ENCODE measurements at regions not wholly inside any gene's neighbourhood (a gene's known extent, or its start where the extent isn't known, plus 50 kb on each side); places are given as distances from the start of the nearest gene placed in this dataset.

DNA sequence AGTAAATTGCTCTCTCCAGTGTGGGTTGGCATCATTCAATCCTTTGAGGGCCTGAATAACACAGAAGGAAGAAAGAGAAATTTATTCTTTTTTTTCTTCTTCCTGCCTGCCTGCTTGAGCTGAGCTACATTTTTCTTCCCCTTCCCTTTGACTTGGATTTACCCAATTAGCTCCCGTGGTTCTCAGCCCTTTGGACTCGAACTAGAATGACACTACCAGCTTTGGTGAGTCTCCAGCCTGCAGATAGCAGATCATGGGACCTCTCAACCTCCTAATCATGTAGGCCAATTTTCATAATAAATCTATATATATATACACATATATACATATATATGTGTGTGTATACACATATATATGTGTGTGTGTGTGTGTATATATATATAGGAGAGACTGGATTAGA is 128.6 kb downstream of the ISOC1 start:
- Histone ChIP-seq H3K4me3 (ENCODE audit: insufficient read depth, low read depth, low read length) (no peak overlapping the region), H3K79me2 (ENCODE audit: insufficient read depth, low read length) (no peaks in the 10 kb centered on the region), H3K27ac (ENCODE audit: low read depth, low read length) (no peak overlapping the region)

DNA sequence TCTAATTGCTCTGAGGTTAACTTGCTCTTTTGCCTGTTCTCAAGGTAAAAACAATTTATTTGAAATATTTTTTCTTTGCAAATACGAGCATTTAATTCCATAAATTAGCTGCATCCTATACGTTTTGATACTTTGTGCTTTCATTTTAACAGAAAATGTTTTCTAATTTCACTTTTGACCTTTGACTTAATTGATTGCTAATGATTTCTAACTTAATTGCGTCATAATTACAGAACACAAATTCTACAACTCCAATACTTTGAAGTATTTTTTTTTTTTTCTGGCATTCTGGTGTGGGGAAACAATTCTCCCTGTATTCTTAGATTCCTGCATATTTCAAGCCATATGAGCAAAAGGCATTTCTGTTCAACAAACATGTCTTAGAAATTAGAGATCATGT is 134.0 kb downstream of the ISOC1 start:
- H3K4me1 Mint-ChIP-seq (ENCODE audit: low read depth, unreplicated experiment): no peaks in the 10 kb centered on the region
- Histone ChIP-seq H3K4me2 (ENCODE audit: low read length) (no peak overlapping the region), H3K4me1 (ENCODE audit: insufficient read depth, low read length) (no peaks in the 10 kb centered on the region), H3K27me3 (ENCODE audit: insufficient read depth, low read length) (no peaks in the 10 kb centered on the region), H2AFZ (ENCODE audit: low read depth, low read length) (no peak overlapping the region), H4K20me1 (ENCODE audit: insufficient read depth, low read length) (no peaks in the 10 kb centered on the region), H3K4me3 (ENCODE audit: insufficient read depth, low read depth, low read length) (no peak overlapping the region), H3K9me3 (ENCODE audit: insufficient read depth, low read depth, low read length) (no peaks in the 10 kb centered on the region), H3K79me2 (ENCODE audit: insufficient read depth, low read length) (no peaks in the 10 kb centered on the region), H3K27ac (ENCODE audit: low read depth, low read length) (no peak overlapping the region), H3K9ac (ENCODE audit: low read length) (no peak overlapping the region), H3K36me3 (ENCODE audit: insufficient read depth, low read length) (no peaks in the 10 kb centered on the region)
- H3K27me3 Mint-ChIP-seq (ENCODE audit: low read depth, unreplicated experiment): no peaks in the 10 kb centered on the region
- no peak overlapping the region for H3K27ac Mint-ChIP-seq (ENCODE audit: unreplicated experiment)
- TF ChIP-seq, protein P1, sequence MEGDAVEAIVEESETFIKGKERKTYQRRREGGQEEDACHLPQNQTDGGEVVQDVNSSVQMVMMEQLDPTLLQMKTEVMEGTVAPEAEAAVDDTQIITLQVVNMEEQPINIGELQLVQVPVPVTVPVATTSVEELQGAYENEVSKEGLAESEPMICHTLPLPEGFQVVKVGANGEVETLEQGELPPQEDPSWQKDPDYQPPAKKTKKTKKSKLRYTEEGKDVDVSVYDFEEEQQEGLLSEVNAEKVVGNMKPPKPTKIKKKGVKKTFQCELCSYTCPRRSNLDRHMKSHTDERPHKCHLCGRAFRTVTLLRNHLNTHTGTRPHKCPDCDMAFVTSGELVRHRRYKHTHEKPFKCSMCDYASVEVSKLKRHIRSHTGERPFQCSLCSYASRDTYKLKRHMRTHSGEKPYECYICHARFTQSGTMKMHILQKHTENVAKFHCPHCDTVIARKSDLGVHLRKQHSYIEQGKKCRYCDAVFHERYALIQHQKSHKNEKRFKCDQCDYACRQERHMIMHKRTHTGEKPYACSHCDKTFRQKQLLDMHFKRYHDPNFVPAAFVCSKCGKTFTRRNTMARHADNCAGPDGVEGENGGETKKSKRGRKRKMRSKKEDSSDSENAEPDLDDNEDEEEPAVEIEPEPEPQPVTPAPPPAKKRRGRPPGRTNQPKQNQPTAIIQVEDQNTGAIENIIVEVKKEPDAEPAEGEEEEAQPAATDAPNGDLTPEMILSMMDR (IDR thresholded peaks at IDR 0.05; ENCODE audit: insufficient read depth, low read depth, low read length): no peak
- no peak for TF ChIP-seq EZH2 (IDR thresholded peaks at IDR 0.05; ENCODE audit: insufficient read depth, low read length)
- DNase-seq (ENCODE audit: low read depth): no peak
- H3K36me3 Mint-ChIP-seq (ENCODE audit: low read depth, unreplicated experiment): no peaks in the 10 kb centered on the region
- H3K4me3 Mint-ChIP-seq (ENCODE audit: unreplicated experiment): no peak overlapping the region
- H3K9me3 Mint-ChIP-seq (ENCODE audit: unreplicated experiment): no peaks in the 10 kb centered on the region
- FAIRE-seq: no peak

More for the DNA sequence above, 128.6 kb downstream of the ISOC1 start:
- H3K9me3 Mint-ChIP-seq (ENCODE audit: unreplicated experiment): no peaks in the 10 kb centered on the region
- H3K4me1 Mint-ChIP-seq (ENCODE audit: low read depth, unreplicated experiment): no peaks in the 10 kb centered on the region
- no peak for FAIRE-seq
- H3K27me3 Mint-ChIP-seq (ENCODE audit: low read depth, unreplicated experiment): no peaks in the 10 kb centered on the region
- no peaks in the 10 kb centered on the region for H4K20me1 ChIP-seq (ENCODE audit: insufficient read depth, low read length)
- H3K4me2 ChIP-seq (ENCODE audit: low read length): no peak overlapping the region
- no peaks in the 10 kb centered on the region for H3K36me3 ChIP-seq (ENCODE audit: insufficient read depth, low read length)
- no peak overlapping the region for H3K4me3 Mint-ChIP-seq (ENCODE audit: unreplicated experiment)
- no peak for DNase-seq (ENCODE audit: low read depth)
- H3K36me3 Mint-ChIP-seq (ENCODE audit: low read depth, unreplicated experiment): no peaks in the 10 kb centered on the region
- TF ChIP-seq, protein P1 (IDR thresholded peaks at IDR 0.05; ENCODE audit: insufficient read depth, low read depth, low read length): no peak
- H3K9ac ChIP-seq (ENCODE audit: low read length): no peak overlapping the region
- H2AFZ ChIP-seq (ENCODE audit: low read depth, low read length): no peak overlapping the region
- H3K27me3 ChIP-seq (ENCODE audit: insufficient read depth, low read length): no peaks in the 10 kb centered on the region
- no peaks in the 10 kb centered on the region for H3K9me3 ChIP-seq (ENCODE audit: insufficient read depth, low read depth, low read length)
- H3K27ac Mint-ChIP-seq (ENCODE audit: unreplicated experiment): no peak overlapping the region
- no peaks in the 10 kb centered on the region for H3K4me1 ChIP-seq (ENCODE audit: insufficient read depth, low read length)

- H3K36me3 Mint-ChIP-seq (ENCODE audit: low read depth, unreplicated experiment): no peaks in the 10 kb centered on the region
- no peak overlapping the region for H3K9ac ChIP-seq (ENCODE audit: low read length)
- no peak for FAIRE-seq
- H4K20me1 ChIP-seq (ENCODE audit: insufficient read depth, low read length): no peaks in the 10 kb centered on the region
- no peaks in the 10 kb centered on the region for H3K9me3 Mint-ChIP-seq (ENCODE audit: unreplicated experiment)
- no peaks in the 10 kb centered on the region for H3K79me2 ChIP-seq (ENCODE audit: insufficient read depth, low read length)
- H3K4me3 ChIP-seq (ENCODE audit: insufficient read depth, low read depth, low read length): no peak overlapping the region
- no peak overlapping the region for H3K27ac ChIP-seq (ENCODE audit: low read depth, low read length)
- no peaks in the 10 kb centered on the region for H3K27me3 ChIP-seq (ENCODE audit: insufficient read depth, low read length)
- TF ChIP-seq, protein P1 (IDR thresholded peaks at IDR 0.05; ENCODE audit: insufficient read depth, low read depth, low read length): no peak
- TF ChIP-seq EZH2 (IDR thresholded peaks at IDR 0.05; ENCODE audit: insufficient read depth, low read length): no peak
- H2AFZ ChIP-seq (ENCODE audit: low read depth, low read length): no peak overlapping the region
- H3K4me1 Mint-ChIP-seq (ENCODE audit: low read depth, unreplicated experiment): no peaks in the 10 kb centered on the region
- H3K4me3 Mint-ChIP-seq (ENCODE audit: unreplicated experiment): no peak overlapping the region
- no peaks in the 10 kb centered on the region for H3K9me3 ChIP-seq (ENCODE audit: insufficient read depth, low read depth, low read length)
- H3K4me2 ChIP-seq (ENCODE audit: low read length): no peak overlapping the region
- H3K36me3 ChIP-seq (ENCODE audit: insufficient read depth, low read length): no peaks in the 10 kb centered on the region
- H3K4me1 ChIP-seq (ENCODE audit: insufficient read depth, low read length): no peaks in the 10 kb centered on the region
- H3K27me3 Mint-ChIP-seq (ENCODE audit: low read depth, unreplicated experiment): no peaks in the 10 kb centered on the region
- no peak overlapping the region for H3K27ac Mint-ChIP-seq (ENCODE audit: unreplicated experiment)
- DNase-seq (ENCODE audit: low read depth): no peak
Measured at GRCh38 chr5:129241755-129242154, 147.2 kb downstream of the ISOC1 start.

All from astrocyte (in vitro differentiated cells and primary cell).